Heart left ventricle (tissue), 16 donors: ENCODE measurements at regions not wholly inside any gene's neighbourhood (a gene's known extent, or its start where the extent isn't known, plus 50 kb on each side); places are given as distances from the start of the nearest gene placed in this dataset.

ENCODE experiments used
- ATAC-seq, 4 donors: fragments of 200-7000 bp; cut with Tn5 transposase; one replicate each; pipeline ENCODE4 v1.9.1; 2020 to 2022; ENCODE audit warnings: moderate library complexity in 4 of 4, mild to moderate bottlenecking in 3 of 4, moderate number of reproducible peaks in 1 of 4
- DNase-seq, 5 donors: peaks; one replicate each; pipeline ENCODE4 v3.0.0-alpha.2; 2020
- H3K27ac ChIP-seq, 12 donors: fragments of 200-600 bp; sonication (generic) in 4 of 12; one replicate each; pipeline versions ENCODE4 v1.5.0 to v1.8.0; 2016 to 2022; ENCODE audit warnings: mild to moderate bottlenecking in 2 of 12
- H3K27me3 ChIP-seq, 9 donors: fragments of 200-600 bp; sonication (generic) in 2 of 9; one replicate each; pipeline versions ENCODE4 v1.5.1 to v1.8.0; 2016 to 2022; ENCODE audit warnings: mild to moderate bottlenecking in 3 of 9
- H3K36me3 ChIP-seq, 9 donors: fragments of 200-600 bp; sonication (generic) in 2 of 9; one replicate each; pipeline versions ENCODE4 v1.5.0 to v1.8.0; 2018 to 2022; ENCODE audit warnings: mild to moderate bottlenecking in 2 of 9
- H3K4me1 ChIP-seq, 12 donors: fragments of 200-600 bp; sonication (generic) in 4 of 12; one replicate each; pipeline versions ENCODE4 v1.5.0 to v1.8.0; 2016 to 2022; ENCODE audit warnings: mild to moderate bottlenecking in 3 of 12
- H3K4me3 ChIP-seq, 12 donors: fragments of 200-600 bp; sonication (generic) in 4 of 12; one replicate each; pipeline versions ENCODE4 v1.5.0 to v1.8.0; 2017 to 2022; ENCODE audit warnings: mild to moderate bottlenecking in 9 of 12, moderate library complexity in 4 of 12
- H3K9me3 ChIP-seq, 12 donors: fragments of 200-600 bp; sonication (generic) in 4 of 12; one replicate each; pipeline versions ENCODE4 v1.5.0 to v1.8.0; 2016 to 2022; ENCODE audit warnings: mild to moderate bottlenecking in 1 of 12
- CTCF ChIP-seq, 12 donors: fragments of 200-600 bp; sonication (generic) in 4 of 12; IDR thresholded peaks; one replicate each; pipeline versions ENCODE4 v1.5.0 to v1.8.0; 2018 to 2022; ENCODE audit warnings: antibody characterized with exemption in 12 of 12, mild to moderate bottlenecking in 5 of 12
- POLR2A ChIP-seq, 2 donors: fragments of 450-650 bp; IDR thresholded peaks; one replicate each; pipeline ENCODE4 v1.6.1; 2017; ENCODE audit warnings: antibody characterized with exemption in 2 of 2, mild to moderate bottlenecking in 2 of 2, moderate library complexity in 2 of 2
- WGBS, 4 donors: extraction: QIAGEN DNeasy Blood & Tissue Kit in 2 of 4; methylation state at CpG; one replicate each; pipeline versions ENCODE4 v1.1.5 to v1.1.7; 2013 to 2018; 5-methylcytosine and 5-hydroxymethylcytosine counted together
- intact Hi-C, 10 donors: fragments of 100-400 bp; cut with DNase I; formaldehyde crosslinking; loops; one replicate each; pipeline versions ENCODE4 v1.11.1 to v1.14.2; 2022
- donor health status: ischemic (EF 13 %, LVEDD 7.1; RV severe dilation, severe dysfunction).
- donor health status: healthy with polysubstance abuse.
- donor health status: DM: no; HTN: yes; CAD: no.
- donor health status: DM: no; HTN: no; CAD: no.
- donor health status: ischemic (EF 25% LVEDD 6.9; RV normal size, moderate dysfunction).
- donor health status: ischemic (EF 25% LVEDD 5.7; RV mildly dilated, moderate dysfunction).
- donor health status: healthy.
- donor health status: DM: yes; HTN: yes; CAD: no.
- donor health status: ischemic (EF 35%, LVEDD 5.7; RV mildly dilated, moderate dysfunction).
- donor health status: nonischemic (EF 11% LVEDD 7.7; RV severe dilation, severe dysfunction).
- donor health status: DM: yes; HTN: yes; CAD: no.
- donor health status: PGD.
- donor health status: ischemic (EF 29% LVEDD 5.4; RV normal size, mild dysfunction).
- donor health status: nonischemic (EF 23%, LVEDD 6.1; RV moderate dilation, normal function).

GRCh38 chr1:84759756-84760155 lies 69.5 kb upstream of the SSX2IP start:
- peaks cover 0 to 22% (median 4%) of the 10 kb centered on the region in 12 donors for H3K4me1 ChIP-seq
- no peaks in the 10 kb centered on the region for H3K36me3 ChIP-seq
- 71 to 83% (median 74%) methylated on average over 10 of the region's 10 CpGs for WGBS, 4 donors
- peak in 1 of 4 donors; percentile 31 for ATAC-seq
- intact Hi-C loops = loop anchor here in 9 of 10 donors (5.0 to 10.0 kb wide), 8 partner anchors 135 to 855 kb away; partner anchors contain the start of gene PRKACB (in 5 of the 9)
- no peaks in the 10 kb centered on the region for H3K9me3 ChIP-seq
- TF ChIP-seq POLR2A (IDR thresholded peaks at IDR 0.05) (no peak), CTCF (IDR thresholded peaks at IDR 0.05) (no peak)
- no peak for DNase-seq
- H3K27ac ChIP-seq = no peak overlapping the region
- H3K27me3 ChIP-seq = peaks cover 0 to 6% (median 0%) of the 10 kb centered on the region in 9 donors
- H3K4me3 ChIP-seq = no peak overlapping the region

- Histone ChIP-seq H3K27ac (peak overlapping the region in 2 of 12 donors; percentile 19 to 57), H3K9me3 (no peaks in the 10 kb centered on the region), H3K36me3 (no peaks in the 10 kb centered on the region), H3K4me1 (peaks cover 0 to 22% (median 4%) of the 10 kb centered on the region in 12 donors), H3K4me3 (peak overlapping the region in 7 of 12 donors; percentile 5 to 32 (median 26)), H3K27me3 (peaks cover 0 to 3% (median 0%) of the 10 kb centered on the region in 9 donors)
- intact Hi-C loops = loop anchor here in 7 of 10 donors (10.0 kb wide), 7 partner anchors 134 to 854 kb away; partner anchors contain the start of gene PRKACB (in 1 of the 7)
- ATAC-seq = peak; percentile 63 to 86 (median 76)
- 28 to 38% (median 33%) methylated on average over 14 to 15 of the region's 15 CpGs for WGBS, 4 donors
- peak in 2 of 5 donors; percentile 28 for DNase-seq
- no peak for TF ChIP-seq POLR2A (IDR thresholded peaks at IDR 0.05)
- no peak for TF ChIP-seq CTCF (IDR thresholded peaks at IDR 0.05)
These were observed 68.8 kb upstream of the SSX2IP start for GRCh38 chr1:84758968-84759491.

GRCh38 chr1:84758476-84758875 lies 68.2 kb upstream of the SSX2IP start:
- Histone ChIP-seq H3K27ac (peak overlapping the region in 1 of 12 donors; percentile 57), H3K9me3 (no peaks in the 10 kb centered on the region), H3K36me3 (no peaks in the 10 kb centered on the region), H3K27me3 (peaks cover 0 to 3% (median 0%) of the 10 kb centered on the region in 9 donors), H3K4me3 (peak overlapping the region in 5 of 12 donors; percentile 21 to 32 (median 28)), H3K4me1 (peaks cover 0 to 22% (median 4%) of the 10 kb centered on the region in 12 donors)
- ATAC-seq = no peak
- no peak for DNase-seq
- TF ChIP-seq POLR2A (IDR thresholded peaks at IDR 0.05) (no peak), CTCF (IDR thresholded peaks at IDR 0.05) (no peak)
- intact Hi-C loops = loop anchor here in 7 of 10 donors (10.0 kb wide), 7 partner anchors 134 to 854 kb away; partner anchors contain the start of gene PRKACB (in 1 of the 7)
- WGBS, 4 donors = 36 to 57% (median 52%) methylated on average over 3 of the region's 3 CpGs

- WGBS, 4 donors = 60 to 75% (median 66%) methylated on average over 4 of the region's 4 CpGs
These were observed 67.0 kb upstream of the SSX2IP start for GRCh38 chr1:84757301-84757700.

More at GRCh38 chr1:84757301-84757700, 67.0 kb upstream of the SSX2IP start:
- Histone ChIP-seq H3K36me3 (no peaks in the 10 kb centered on the region), H3K27me3 (peaks cover 0 to 3% (median 0%) of the 10 kb centered on the region in 9 donors), H3K27ac (no peak overlapping the region), H3K4me1 (peaks cover 0 to 22% (median 4%) of the 10 kb centered on the region in 12 donors), H3K9me3 (no peaks in the 10 kb centered on the region), H3K4me3 (no peak overlapping the region)
- TF ChIP-seq CTCF (IDR thresholded peaks at IDR 0.05) (peak in 6 of 12 donors; percentile 6 to 24 (median 13)), POLR2A (IDR thresholded peaks at IDR 0.05) (no peak)
- ATAC-seq (no peak), DNase-seq (no peak)
- intact Hi-C loops = loop anchor here in 7 of 10 donors (10.0 kb wide), 7 partner anchors 132 to 852 kb away; partner anchors contain the start of gene PRKACB (in 1 of the 7)
